AG09309 (cell line): ENCODE measurements at regions not wholly inside any gene's neighbourhood (a gene's known extent, or its start where the extent isn't known, plus 50 kb on each side); places are given as distances from the start of the nearest gene placed in this dataset.
"Not testable (repeated sequence)": the region's sequence is repeated elsewhere in the genome, so short reads cannot be mapped to it uniquely, and the experiment has no call there.

Source experiments
- DNase-seq: peaks from one replicate; pipeline ENCODE4 v3.0.0-alpha.2; 2010; ENCODE audit warnings: low read depth
- H3K4me3 ChIP-seq: 2 replicates; pipeline ENCODE4 v1.5.1; 2011; ENCODE audit warnings: mild to moderate bottlenecking, low read depth, low read length, moderate library complexity; ENCODE audit not compliant: control insufficient read depth
- TF ChIP-seq, protein P1 (sequence below): IDR thresholded peaks from 2 replicates; pipeline ENCODE4 v1.5.1; 2011; ENCODE audit warnings: mild to moderate bottlenecking, low read depth, low read length, inconsistent platforms; ENCODE audit not compliant: insufficient read depth, control insufficient read depth; ENCODE audit errors: missing control alignments

DNA sequence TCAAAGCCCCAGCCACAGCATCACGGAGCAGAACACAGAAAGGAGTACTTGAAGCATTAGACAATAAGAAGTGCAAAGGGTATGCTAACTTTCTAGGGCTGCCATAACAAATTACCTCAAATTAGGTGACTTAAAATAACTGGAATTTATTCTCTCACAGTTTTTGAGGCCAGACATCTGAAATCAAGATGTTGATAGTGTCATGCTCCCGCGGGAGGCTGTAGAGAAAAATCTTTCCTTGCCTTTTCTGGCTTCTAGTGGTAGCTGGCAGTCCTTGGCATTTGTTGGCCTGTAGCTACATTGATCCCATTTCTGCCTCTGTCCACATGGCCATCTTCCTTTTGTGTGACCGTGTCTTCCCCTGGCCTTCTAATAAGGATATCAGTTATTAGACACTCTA lies 51.9 kb upstream of the SPDL1 start:
- no peak for DNase-seq
- TF ChIP-seq, protein P1, sequence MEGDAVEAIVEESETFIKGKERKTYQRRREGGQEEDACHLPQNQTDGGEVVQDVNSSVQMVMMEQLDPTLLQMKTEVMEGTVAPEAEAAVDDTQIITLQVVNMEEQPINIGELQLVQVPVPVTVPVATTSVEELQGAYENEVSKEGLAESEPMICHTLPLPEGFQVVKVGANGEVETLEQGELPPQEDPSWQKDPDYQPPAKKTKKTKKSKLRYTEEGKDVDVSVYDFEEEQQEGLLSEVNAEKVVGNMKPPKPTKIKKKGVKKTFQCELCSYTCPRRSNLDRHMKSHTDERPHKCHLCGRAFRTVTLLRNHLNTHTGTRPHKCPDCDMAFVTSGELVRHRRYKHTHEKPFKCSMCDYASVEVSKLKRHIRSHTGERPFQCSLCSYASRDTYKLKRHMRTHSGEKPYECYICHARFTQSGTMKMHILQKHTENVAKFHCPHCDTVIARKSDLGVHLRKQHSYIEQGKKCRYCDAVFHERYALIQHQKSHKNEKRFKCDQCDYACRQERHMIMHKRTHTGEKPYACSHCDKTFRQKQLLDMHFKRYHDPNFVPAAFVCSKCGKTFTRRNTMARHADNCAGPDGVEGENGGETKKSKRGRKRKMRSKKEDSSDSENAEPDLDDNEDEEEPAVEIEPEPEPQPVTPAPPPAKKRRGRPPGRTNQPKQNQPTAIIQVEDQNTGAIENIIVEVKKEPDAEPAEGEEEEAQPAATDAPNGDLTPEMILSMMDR: no peak
- no peak overlapping the region for H3K4me3 ChIP-seq

DNA sequence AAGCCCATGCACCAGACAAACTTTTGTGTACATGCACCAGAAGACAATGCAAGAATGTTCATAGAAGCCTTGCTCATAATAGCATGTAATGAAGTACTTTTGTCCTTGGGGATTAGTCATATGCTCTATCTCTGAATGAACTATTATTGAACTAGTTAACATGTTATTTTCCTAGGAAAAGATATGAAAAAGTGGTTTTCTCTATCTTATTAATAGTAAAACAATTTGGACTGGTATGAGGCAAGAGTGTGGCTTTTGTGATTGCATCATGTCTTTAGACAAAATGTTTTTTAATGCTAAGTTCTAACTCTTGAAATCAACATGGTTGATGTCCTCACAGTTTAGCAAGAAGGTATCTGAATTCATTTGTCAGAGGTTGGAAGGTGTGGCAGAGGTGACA lies 55.7 kb upstream of the SPDL1 start:
- peak; percentile 21 for DNase-seq
- TF ChIP-seq, protein P1: no peak

DNA sequence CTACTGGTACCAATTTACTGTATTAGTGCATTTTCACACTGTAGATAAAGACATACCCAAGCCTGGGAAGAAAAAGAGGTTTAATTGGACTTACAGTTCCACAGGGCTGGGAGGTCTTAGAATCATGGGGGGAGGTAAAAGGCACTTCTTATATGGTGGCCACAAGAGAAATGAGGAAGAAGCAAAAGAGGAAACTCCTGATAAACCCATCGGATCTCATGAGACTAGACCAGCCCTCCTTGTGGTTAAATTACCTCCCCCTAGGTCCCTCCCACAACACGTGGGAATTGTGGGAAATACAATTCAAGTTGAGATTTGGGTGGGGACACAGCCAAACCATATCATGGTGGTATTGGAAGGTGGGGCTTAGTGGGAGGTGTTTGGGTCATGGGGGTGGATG lies 56.5 kb upstream of the SPDL1 start:
- H3K4me3 ChIP-seq: no peak overlapping the region
- DNase-seq: no peak
- TF ChIP-seq, protein P1: no peak

More for the DNA sequence above, 55.7 kb upstream of the SPDL1 start:
- H3K4me3 ChIP-seq: no peak overlapping the region

DNA sequence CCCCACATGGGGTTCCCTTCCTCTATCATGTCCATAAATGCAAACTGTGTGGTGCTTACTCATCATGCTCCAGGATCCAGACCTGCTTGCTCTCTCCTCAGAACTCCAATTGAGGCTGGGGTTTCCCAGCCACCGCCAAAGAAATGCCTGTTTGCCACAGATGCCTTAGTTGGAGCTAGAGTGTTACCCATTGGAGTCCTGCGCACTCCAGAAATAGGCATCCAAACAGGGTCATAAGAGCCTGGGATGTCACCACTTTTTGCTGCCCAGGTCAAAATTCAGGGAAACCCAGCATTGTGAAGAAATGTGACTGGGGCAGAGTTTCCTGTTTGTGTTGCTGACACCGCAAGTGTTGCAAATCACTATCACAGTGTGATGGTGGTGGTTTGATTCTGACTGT lies 60.7 kb upstream of the SPDL1 start:
- TF ChIP-seq, protein P1: no peak
- H3K4me3 ChIP-seq: no peak overlapping the region
- no peak for DNase-seq

DNA sequence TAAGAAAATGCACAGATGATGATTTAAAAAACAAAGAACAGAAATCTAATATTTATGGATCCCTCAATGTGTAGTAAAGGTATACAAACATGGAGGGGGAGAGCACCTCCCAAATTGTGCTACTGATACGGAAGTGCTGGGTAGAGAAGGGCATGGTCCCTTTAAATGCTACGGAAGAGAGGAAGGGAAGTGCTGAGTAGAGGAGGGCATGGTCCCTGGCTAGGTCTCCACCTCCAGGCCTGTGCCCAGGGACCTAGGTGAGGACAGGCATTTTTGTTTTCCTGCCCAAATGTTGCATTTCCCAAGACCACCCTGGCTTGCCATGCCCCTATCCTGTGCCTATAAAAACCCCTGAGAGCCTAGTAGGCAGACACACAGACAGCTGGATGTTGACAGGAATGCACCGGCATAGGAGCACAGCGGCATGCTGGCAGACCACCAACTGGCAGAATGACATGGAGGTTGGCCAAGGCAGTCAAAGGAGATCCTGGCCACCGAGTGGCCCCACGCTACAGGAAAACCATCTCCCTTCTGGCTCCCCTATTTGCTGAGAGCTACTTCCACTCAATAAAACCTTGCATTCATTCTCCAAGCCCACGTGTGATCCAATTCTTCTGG lies 62.1 kb upstream of the SPDL1 start:
- TF ChIP-seq, protein P1: no peak
- DNase-seq: no peak
- H3K4me3 ChIP-seq: no peak overlapping the region

DNA sequence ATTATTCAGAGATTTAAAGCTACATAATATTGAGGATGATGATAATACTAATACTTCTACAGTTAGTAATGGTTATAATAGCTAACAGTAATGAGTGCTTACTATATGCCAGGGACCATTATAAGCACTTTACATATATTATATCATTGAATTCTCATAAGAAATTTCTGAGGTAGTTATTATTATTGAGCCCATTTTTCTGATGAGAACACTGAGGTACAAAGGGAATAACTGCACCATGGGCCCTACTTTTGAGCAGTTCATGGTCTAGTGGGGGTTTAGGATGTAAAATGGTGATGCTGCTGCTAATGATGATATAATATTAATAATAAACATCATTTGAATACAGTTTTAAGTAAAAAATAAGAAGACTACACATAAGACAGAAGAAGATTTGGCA lies 64.2 kb upstream of the SPDL1 start:
- H3K4me3 ChIP-seq: no peak overlapping the region
- TF ChIP-seq, protein P1: no peak
- DNase-seq: no peak

DNA sequence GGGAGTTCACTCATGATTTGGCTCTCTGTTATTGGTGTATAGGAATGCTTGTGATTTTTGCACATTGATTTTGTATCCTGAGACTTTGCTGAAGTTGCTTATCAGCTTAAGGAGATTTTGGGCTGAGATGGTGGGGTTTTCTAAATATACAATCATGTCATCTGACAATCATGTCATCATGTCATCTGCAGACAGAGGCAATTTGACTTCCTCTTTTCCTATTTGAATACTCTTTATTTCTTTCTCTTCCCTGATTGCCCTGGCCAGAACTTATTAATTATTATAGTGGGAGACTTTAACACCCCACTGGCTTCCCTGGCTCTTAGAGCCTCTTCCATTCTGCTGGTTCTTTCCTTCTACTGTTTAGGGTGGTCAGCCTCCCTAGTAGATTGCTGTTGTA lies 64.8 kb upstream of the SPDL1 start:
- not testable (repeated sequence) for H3K4me3 ChIP-seq, DNase-seq
